Uterus (tissue), 2 donors: ENCODE measurements at regions not wholly inside any gene's neighbourhood (a gene's known extent, or its start where the extent isn't known, plus 50 kb on each side); places are given as distances from the start of the nearest gene placed in this dataset.
"Not testable (repeated sequence)": the region's sequence is repeated elsewhere in the genome, so short reads cannot be mapped to it uniquely, and the experiment has no call there.

ENCODE experiments used
- CTCF ChIP-seq, 4 experiments: fragments of 200-600 bp in 2 of 4; fragments of 450-650 bp in 2 of 4; sonication (generic) in 2 of 4; IDR thresholded peaks; one replicate each; pipeline ENCODE4 v1.5.1; 2016 to 2019; ENCODE audit warnings: antibody characterized with exemption in 4 of 4, mild to moderate bottlenecking in 2 of 4, moderate library complexity in 1 of 4
- POLR2A ChIP-seq, 2 donors: fragments of 450-650 bp; IDR thresholded peaks; one replicate each; pipeline ENCODE4 v1.6.1; 2016; ENCODE audit warnings: antibody characterized with exemption in 2 of 2, mild to moderate bottlenecking in 1 of 2, moderate library complexity in 1 of 2

GRCh38 chr10:42335653-42336296, 302.6 kb downstream of the ZNF33B start:
- TF ChIP-seq CTCF, POLR2A (IDR thresholded peaks at IDR 0.05): not testable (repeated sequence)
